ENCODE measurements at regions not wholly inside any gene's neighbourhood (a gene's known extent, or its start where the extent isn't known, plus 50 kb on each side); places are given as distances from the start of the nearest gene placed in this dataset.

DNA sequence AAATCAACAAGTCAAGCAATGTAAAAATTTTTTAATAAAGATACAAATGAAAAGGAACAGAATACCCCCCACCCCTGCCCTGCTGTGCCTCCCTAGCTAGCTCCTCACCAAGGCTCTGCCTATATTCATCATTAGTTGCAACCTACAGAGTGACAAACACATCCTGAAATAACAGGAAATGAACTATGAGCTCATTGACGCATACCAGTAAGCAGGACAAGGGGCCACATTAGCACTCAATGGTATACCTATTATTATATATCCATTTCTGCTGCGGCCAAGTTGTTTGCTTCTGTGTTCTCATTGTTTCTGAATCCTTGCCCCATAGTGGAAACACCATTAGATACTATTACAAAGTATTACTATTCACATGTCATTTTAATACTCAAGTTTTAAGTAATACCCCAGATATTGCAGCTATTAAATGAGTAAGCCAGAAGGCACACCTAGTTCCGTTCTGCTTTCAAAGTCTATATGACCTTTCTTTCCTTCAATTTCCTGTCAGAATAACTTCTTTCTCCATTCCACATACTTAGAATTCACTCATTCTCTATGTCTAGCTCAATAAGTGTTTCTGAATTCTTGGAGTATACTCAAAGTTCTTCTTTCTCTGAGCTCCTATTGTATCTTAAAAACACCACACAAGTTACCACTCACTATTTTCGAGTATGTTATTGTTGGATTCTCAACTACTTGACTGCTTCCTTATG, 1214.9 kb downstream of the PLA2G4A start:
- Mint-ChIP-seq H3K9me3 (peaks cover 13 to 16% of the 10 kb centered on the region in 2 donors), H3K36me3 (ENCODE audit: insufficient read depth) (no peaks in the 10 kb centered on the region), H3K4me1 (ENCODE audit: low read depth in 2 of 2) (no peaks in the 10 kb centered on the region), H3K27ac (no peak overlapping the region), H3K27me3 (no peaks in the 10 kb centered on the region), H3K4me3 (no peak overlapping the region)
- DNase-seq = no peak
- ATAC-seq (replicated peaks) = no peak

DNA sequence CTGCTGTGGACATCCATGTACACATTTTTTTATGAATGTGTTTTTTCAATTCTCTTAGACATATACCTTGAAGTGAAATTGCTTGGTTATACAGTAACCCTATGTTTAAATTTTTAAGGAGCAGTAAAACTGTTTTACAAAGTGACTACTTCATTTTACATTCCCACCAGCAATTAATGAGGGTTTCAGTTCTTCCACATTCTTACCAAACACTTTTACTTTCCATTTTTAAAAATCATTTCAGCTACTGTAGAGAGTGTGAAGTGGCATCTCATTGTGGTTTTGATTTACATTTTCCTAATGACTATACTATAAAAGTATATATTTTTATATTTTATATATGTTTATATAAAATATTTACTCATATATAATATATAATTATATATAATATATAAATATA, 1221.5 kb downstream of the PLA2G4A start:
- H3K27me3 Mint-ChIP-seq = no peaks in the 10 kb centered on the region
- ATAC-seq (replicated peaks) = no peak

DNA sequence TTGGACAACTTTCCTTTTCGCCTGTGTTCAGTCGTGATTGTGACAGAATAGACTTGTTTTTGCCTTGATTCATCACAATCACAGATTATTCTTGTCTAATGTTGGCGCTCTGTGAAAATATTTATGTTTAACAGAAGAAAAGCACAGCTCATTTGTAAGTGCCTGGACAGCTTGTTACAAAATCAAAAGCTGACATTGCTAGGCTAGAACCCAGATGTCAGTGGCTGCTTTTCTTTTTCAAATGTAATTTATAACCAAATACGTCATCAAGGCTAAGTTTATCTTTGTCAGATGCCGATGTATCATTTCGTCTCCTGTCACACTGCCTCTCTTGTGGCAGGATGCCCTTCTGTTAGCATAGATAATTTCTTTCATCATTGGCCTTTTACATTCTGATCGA, 1227.3 kb downstream of the PLA2G4A start:
- Mint-ChIP-seq H3K4me3 (no peak overlapping the region), H3K36me3 (ENCODE audit: insufficient read depth) (no peaks in the 10 kb centered on the region), H3K27ac (no peak overlapping the region), H3K4me1 (ENCODE audit: low read depth in 2 of 2) (no peaks in the 10 kb centered on the region), H3K9me3 (peaks cover 8 to 15% of the 10 kb centered on the region in 2 donors), H3K27me3 (no peaks in the 10 kb centered on the region)
- DNase-seq = no peak
- ATAC-seq (replicated peaks) = no peak

More for the DNA sequence above, 1221.5 kb downstream of the PLA2G4A start:
- H3K4me1 Mint-ChIP-seq (ENCODE audit: low read depth in 2 of 2) = no peaks in the 10 kb centered on the region
- peaks cover 5 to 8% of the 10 kb centered on the region in 2 donors for H3K9me3 Mint-ChIP-seq
- no peak overlapping the region for H3K4me3 Mint-ChIP-seq
- H3K27ac Mint-ChIP-seq = no peak overlapping the region
- H3K36me3 Mint-ChIP-seq (ENCODE audit: insufficient read depth) = no peaks in the 10 kb centered on the region
- DNase-seq = no peak

DNA sequence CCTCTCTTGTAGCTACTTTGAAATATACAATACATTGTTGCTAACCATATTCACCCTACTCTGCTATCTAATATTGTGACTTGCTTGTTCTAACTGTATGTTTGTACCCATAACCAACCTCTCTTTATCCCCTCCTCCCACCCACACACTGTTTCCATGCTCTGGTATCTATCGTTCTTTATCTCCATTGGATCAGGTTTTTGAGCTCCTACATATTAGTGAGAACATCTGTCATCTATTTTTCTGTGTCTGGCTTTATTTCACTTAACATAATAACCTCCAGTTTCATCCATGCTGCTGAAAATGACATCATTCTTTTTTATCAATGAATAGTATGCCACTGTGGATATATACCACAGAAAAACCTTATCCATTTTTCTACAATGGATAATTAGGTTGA, 1230.1 kb downstream of the PLA2G4A start:
- peaks cover 13 to 19% of the 10 kb centered on the region in 2 donors for H3K9me3 Mint-ChIP-seq
- no peaks in the 10 kb centered on the region for H3K4me1 Mint-ChIP-seq (ENCODE audit: low read depth in 2 of 2)
- no peak overlapping the region for H3K4me3 Mint-ChIP-seq
- no peak for DNase-seq
- H3K27me3 Mint-ChIP-seq = no peaks in the 10 kb centered on the region
- ATAC-seq (replicated peaks) = no peak
- no peaks in the 10 kb centered on the region for H3K36me3 Mint-ChIP-seq (ENCODE audit: insufficient read depth)
- H3K27ac Mint-ChIP-seq = no peak overlapping the region

DNA sequence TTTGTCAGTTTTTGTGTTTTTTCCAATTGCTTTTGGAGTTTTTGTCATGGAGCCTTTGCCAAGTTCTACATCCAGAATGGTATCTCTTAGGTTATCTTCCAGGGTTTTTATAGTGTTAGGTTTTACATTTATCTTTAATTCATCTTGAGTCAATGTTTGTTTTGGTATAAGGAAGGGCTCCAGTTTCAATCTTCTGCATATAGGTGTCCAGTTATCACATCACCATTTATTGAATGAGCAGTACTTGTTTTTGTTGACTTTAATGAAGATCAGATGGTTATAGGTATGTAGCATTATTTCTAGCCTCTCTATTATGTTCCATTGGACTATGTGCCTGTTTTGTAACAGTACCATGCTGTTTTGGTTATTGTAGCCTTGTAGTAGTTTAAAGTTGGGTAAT, 1233.1 kb downstream of the PLA2G4A start:
- ATAC-seq (replicated peaks) (no peak), DNase-seq (no peak)
- no peak overlapping the region for H3K27ac Mint-ChIP-seq
- H3K4me1 Mint-ChIP-seq (ENCODE audit: low read depth in 2 of 2) = no peaks in the 10 kb centered on the region
- H3K9me3 Mint-ChIP-seq = peaks cover 19 to 26% of the 10 kb centered on the region in 2 donors
- no peak overlapping the region for H3K4me3 Mint-ChIP-seq
- H3K27me3 Mint-ChIP-seq = no peaks in the 10 kb centered on the region
- H3K36me3 Mint-ChIP-seq (ENCODE audit: insufficient read depth) = no peaks in the 10 kb centered on the region

DNA sequence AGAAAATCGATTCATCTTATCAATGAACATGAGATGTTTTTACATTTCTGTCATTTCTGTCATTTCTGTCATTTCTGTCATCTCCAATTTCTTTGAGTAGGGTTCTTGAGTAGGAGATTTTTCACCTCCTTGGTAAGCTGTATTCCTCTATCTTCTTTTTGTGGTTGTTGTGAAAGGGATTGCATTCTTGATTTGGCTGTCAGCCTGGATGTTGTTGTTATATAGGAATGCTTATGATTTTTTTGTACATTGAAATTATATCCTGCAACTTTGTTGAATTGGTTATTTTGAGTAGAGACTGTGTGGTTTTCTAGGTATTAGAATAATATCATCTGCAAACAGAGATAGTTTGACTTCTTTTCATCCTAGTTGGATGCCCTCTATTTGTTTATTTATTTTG, 1233.7 kb downstream of the PLA2G4A start:
- H3K4me1 Mint-ChIP-seq (ENCODE audit: low read depth in 2 of 2) = no peaks in the 10 kb centered on the region
- H3K27ac Mint-ChIP-seq = no peak overlapping the region
- H3K27me3 Mint-ChIP-seq = no peaks in the 10 kb centered on the region
- no peaks in the 10 kb centered on the region for H3K36me3 Mint-ChIP-seq (ENCODE audit: insufficient read depth)
- H3K9me3 Mint-ChIP-seq = peaks cover 18 to 21% of the 10 kb centered on the region in 2 donors
- H3K4me3 Mint-ChIP-seq = no peak overlapping the region
- ATAC-seq (replicated peaks) (no peak), DNase-seq (no peak)

DNA sequence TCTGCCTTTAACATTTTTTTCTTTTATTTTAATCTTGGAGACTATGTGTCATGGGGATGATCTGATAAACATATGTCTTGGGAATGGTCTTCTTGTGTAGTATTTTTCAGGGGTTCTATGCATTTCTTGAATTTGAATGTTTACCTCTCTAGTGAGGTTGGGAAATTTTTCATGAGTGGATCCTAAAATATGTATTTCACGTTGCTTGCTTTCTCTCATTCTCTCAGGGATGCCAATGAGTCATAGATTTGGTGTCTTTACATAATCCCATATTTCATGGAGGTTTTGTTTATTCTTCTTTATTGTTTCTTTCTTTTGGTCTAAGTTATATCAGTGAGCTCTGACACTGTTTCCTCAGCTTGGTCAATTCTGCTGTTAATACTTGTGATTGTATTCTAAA, 1237.2 kb downstream of the PLA2G4A start:
- Mint-ChIP-seq H3K4me3 (no peak overlapping the region), H3K36me3 (ENCODE audit: insufficient read depth) (no peaks in the 10 kb centered on the region), H3K27ac (no peak overlapping the region), H3K9me3 (peaks cover 9 to 18% of the 10 kb centered on the region in 2 donors), H3K27me3 (no peaks in the 10 kb centered on the region), H3K4me1 (ENCODE audit: low read depth in 2 of 2) (no peaks in the 10 kb centered on the region)
- ATAC-seq (replicated peaks) = no peak
- DNase-seq = no peak

DNA sequence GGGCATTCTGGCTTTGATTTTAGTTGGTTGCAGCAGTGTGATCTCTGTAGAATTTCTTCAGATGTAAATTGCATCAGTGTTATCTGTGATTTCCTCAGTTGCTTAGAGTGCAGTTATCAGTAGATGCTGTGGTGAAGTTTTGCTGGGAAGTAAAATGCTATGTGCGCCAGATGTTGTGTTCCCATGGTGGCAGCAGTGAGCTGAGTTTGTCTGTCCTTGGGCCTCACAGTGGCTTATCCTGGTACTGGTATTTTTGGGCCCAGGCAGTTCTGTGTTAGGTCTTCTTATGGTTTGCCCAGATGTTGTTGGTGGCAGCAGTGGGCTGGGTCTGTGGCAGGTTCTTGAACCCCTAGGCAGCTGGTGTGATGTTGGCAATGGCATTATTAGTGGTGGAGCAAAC, 1242.1 kb downstream of the PLA2G4A start:
- H3K4me1 Mint-ChIP-seq (ENCODE audit: low read depth in 2 of 2) = no peaks in the 10 kb centered on the region
- peaks cover 6 to 9% of the 10 kb centered on the region in 2 donors for H3K9me3 Mint-ChIP-seq
- H3K27me3 Mint-ChIP-seq = no peaks in the 10 kb centered on the region
- no peak for ATAC-seq (replicated peaks)
- H3K4me3 Mint-ChIP-seq = no peak overlapping the region
- no peak overlapping the region for H3K27ac Mint-ChIP-seq
- no peak for DNase-seq
- no peaks in the 10 kb centered on the region for H3K36me3 Mint-ChIP-seq (ENCODE audit: insufficient read depth)

DNA sequence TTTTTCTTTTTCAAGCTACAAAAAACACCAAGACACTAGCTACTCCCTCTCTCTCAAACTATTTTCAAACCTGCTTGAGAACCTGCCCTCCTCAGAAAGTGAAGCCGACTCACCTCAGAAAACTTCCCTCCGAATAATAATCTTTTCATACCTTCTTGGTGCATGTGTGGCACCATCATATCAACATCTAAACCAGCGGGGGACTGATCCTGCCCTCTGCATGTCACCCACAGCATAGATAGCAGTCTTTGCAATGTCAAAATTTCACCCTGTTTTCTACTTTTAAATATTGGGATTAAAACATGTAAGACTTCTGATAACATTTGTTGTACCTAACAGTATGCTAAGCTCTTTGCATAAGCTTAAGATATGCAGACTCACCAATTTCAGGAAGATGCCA, 1260.3 kb downstream of the PLA2G4A start:
- no peaks in the 10 kb centered on the region for H3K36me3 Mint-ChIP-seq (ENCODE audit: insufficient read depth)

DNA sequence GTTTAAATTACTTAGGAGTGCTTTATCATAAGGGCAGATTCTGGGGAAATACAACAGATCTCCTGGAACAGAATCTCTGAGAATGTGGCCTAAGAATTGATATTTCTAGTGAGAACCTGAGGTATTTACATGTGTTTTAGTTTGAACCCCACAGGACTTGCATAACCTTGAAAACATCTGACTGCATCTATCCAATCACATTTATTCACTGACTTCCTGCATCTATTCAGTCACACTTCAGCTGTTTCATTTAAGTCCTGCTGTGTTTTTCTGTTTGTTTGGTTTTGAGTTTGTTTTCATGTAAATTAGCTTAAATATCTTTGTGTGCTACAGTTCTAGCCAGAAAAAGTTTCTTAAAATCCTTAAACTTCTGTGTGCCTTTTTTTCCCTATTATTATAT, 1260.7 kb downstream of the PLA2G4A start:
- DNase-seq = no peak
- Mint-ChIP-seq H3K36me3 (ENCODE audit: insufficient read depth) (no peaks in the 10 kb centered on the region), H3K4me1 (ENCODE audit: low read depth in 2 of 2) (no peaks in the 10 kb centered on the region), H3K27ac (no peak overlapping the region), H3K9me3 (peaks cover 4 to 26% of the 10 kb centered on the region in 2 donors), H3K27me3 (no peaks in the 10 kb centered on the region), H3K4me3 (no peak overlapping the region)
- ATAC-seq (replicated peaks) = no peak

More for the DNA sequence above, 1260.3 kb downstream of the PLA2G4A start:
- Mint-ChIP-seq H3K9me3 (peaks cover 4 to 25% of the 10 kb centered on the region in 2 donors), H3K4me3 (no peak overlapping the region), H3K4me1 (ENCODE audit: low read depth in 2 of 2) (no peaks in the 10 kb centered on the region), H3K27me3 (no peaks in the 10 kb centered on the region), H3K27ac (no peak overlapping the region)
- ATAC-seq (replicated peaks) (no peak), DNase-seq (no peak)

DNA sequence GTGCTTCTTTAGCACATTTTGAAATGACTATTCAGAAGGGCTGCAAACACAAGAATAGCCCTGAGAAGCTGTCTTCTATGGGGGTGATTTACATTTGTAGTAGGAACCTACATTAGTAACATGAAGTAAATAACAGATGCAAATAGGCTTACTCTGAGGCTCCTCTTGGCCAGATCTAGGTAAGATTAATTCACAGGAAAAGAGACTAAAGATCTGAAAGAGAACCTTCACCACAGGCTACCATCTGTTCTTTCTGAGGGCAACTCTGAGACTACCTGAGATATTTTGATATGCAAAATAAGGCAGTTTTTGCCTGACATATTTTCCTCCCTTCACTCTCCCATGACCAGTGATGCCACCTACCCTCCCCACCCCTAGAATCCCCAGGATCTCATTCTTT, 1267.8 kb downstream of the PLA2G4A start:
- ATAC-seq (replicated peaks) = no peak
- Mint-ChIP-seq H3K36me3 (ENCODE audit: insufficient read depth) (no peaks in the 10 kb centered on the region), H3K9me3 (peaks cover 8 to 14% of the 10 kb centered on the region in 2 donors), H3K27me3 (no peaks in the 10 kb centered on the region), H3K4me3 (no peak overlapping the region), H3K27ac (no peak overlapping the region), H3K4me1 (ENCODE audit: low read depth in 2 of 2) (no peaks in the 10 kb centered on the region)
- no peak for DNase-seq

DNA sequence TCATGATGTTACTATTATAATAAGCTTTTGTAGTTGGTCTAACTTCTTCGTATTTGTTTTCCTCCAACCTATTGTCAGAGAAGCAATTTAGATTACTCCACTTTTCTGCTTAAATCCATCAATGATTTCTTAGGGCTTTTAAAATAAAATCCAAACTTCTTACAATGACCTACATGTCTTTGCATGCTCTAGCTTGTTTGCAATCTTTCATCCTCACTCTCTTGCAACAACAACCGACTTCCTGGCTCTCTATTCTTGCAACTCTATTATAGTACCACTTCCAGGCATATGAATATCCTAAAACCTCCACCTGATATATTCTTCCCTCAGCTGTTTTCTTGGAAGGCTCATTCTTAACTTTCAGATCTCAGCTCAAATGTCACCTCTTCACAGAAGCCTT, 1288.7 kb downstream of the PLA2G4A start:
- H3K4me3 Mint-ChIP-seq = no peak overlapping the region
- no peaks in the 10 kb centered on the region for H3K27me3 Mint-ChIP-seq
- ATAC-seq (replicated peaks) = no peak
- H3K36me3 Mint-ChIP-seq (ENCODE audit: insufficient read depth) = no peaks in the 10 kb centered on the region
- DNase-seq = no peak
- H3K9me3 Mint-ChIP-seq = peaks cover 0 to 5% of the 10 kb centered on the region in 2 donors
- no peaks in the 10 kb centered on the region for H3K4me1 Mint-ChIP-seq (ENCODE audit: low read depth in 2 of 2)
- H3K27ac Mint-ChIP-seq = no peak overlapping the region

DNA sequence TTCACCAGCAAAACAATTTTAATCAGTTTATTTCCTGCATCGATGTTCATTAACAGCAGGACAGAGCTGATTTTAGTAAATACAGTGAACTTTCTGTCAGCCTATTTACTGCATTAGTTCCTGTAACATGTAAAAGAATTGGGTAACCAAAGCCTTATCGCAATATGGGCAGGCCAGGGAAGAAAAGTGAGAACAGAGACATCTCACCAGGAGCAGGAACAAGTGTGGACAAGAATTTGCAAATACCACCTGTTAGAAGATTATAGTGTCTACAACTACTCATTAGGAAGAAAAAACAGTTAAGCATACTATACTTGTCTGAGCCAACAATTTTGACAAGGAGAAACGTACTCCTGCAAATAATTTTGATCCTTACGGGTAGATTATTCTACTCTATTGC, 1293.9 kb downstream of the PLA2G4A start:
- DNase-seq = no peak
- no peak overlapping the region for H3K4me3 Mint-ChIP-seq
- H3K9me3 Mint-ChIP-seq = peaks cover 4 to 7% of the 10 kb centered on the region in 2 donors
- no peaks in the 10 kb centered on the region for H3K27me3 Mint-ChIP-seq
- ATAC-seq (replicated peaks) = no peak
- no peaks in the 10 kb centered on the region for H3K4me1 Mint-ChIP-seq (ENCODE audit: low read depth in 2 of 2)
- no peak overlapping the region for H3K27ac Mint-ChIP-seq
- no peaks in the 10 kb centered on the region for H3K36me3 Mint-ChIP-seq (ENCODE audit: insufficient read depth)

DNA sequence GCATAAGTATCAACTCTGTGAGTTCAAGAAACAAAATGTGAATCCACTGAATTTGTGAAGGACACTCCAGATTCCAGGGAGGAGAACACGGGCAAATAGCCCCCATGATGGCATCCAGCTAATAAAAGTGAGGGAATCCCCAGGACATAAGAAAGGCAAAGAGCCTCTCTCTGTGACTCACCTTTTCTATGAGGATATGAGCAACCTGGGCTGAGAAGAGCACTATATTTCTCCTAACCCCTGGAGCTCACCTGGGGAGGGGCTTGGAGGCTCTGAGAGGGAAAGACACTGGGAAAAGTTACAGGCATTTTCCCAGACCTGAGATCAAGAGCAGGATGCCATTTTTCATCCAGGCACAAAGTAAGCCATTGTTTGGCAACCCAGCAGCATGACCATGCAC, 1298.8 kb downstream of the PLA2G4A start:
- H3K27ac Mint-ChIP-seq = no peak overlapping the region
- H3K4me3 Mint-ChIP-seq = no peak overlapping the region
- H3K9me3 Mint-ChIP-seq = peaks cover 8 to 15% of the 10 kb centered on the region in 2 donors
- no peak for DNase-seq
- H3K4me1 Mint-ChIP-seq (ENCODE audit: low read depth in 2 of 2) = no peaks in the 10 kb centered on the region
- ATAC-seq (replicated peaks) = no peak
- H3K27me3 Mint-ChIP-seq = no peaks in the 10 kb centered on the region
- no peaks in the 10 kb centered on the region for H3K36me3 Mint-ChIP-seq (ENCODE audit: insufficient read depth)
